ENCODE measurements at regions not wholly inside any gene's neighbourhood (a gene's known extent, or its start where the extent isn't known, plus 50 kb on each side); places are given as distances from the start of the nearest gene placed in this dataset.
A peak's percentile ranks its signal among the peaks of the same experiment; 100 is the strongest.

DNA sequence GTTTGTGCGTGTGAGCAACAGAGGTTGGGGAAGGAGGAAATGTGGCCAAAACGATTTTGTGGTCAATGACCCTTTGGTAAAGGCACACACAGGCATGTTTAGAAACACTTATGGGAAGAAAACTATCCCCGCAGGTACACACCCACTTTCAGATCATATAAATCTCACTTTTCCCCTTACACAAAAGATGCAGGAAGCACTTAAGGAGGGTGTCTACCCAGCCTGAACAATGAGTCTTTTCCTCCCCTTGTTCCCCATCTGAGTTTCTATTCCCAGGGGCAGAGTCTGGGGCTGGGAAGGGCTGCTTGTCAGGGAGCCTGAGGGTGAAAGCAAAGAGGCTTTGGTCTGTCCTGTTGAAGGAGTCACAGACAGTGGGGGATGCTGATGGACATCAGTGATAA is 193.2 kb upstream of the SALL4 start:
- no peak overlapping the region for H3K4me3 Mint-ChIP-seq
- no peaks in the 10 kb centered on the region for H3K9me3 Mint-ChIP-seq
- TF ChIP-seq, protein P1, sequence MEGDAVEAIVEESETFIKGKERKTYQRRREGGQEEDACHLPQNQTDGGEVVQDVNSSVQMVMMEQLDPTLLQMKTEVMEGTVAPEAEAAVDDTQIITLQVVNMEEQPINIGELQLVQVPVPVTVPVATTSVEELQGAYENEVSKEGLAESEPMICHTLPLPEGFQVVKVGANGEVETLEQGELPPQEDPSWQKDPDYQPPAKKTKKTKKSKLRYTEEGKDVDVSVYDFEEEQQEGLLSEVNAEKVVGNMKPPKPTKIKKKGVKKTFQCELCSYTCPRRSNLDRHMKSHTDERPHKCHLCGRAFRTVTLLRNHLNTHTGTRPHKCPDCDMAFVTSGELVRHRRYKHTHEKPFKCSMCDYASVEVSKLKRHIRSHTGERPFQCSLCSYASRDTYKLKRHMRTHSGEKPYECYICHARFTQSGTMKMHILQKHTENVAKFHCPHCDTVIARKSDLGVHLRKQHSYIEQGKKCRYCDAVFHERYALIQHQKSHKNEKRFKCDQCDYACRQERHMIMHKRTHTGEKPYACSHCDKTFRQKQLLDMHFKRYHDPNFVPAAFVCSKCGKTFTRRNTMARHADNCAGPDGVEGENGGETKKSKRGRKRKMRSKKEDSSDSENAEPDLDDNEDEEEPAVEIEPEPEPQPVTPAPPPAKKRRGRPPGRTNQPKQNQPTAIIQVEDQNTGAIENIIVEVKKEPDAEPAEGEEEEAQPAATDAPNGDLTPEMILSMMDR (conservative IDR thresholded peaks at IDR 0.05), result no peak
- no peaks in the 10 kb centered on the region for H3K27me3 Mint-ChIP-seq (ENCODE audit: low read depth)
- no peak for DNase-seq (ENCODE audit: low read depth, low spot score)
- no peaks in the 10 kb centered on the region for H3K36me3 Mint-ChIP-seq (ENCODE audit: low read depth)
- no peak overlapping the region for H3K27ac Mint-ChIP-seq (ENCODE audit: unreplicated experiment)
- H3K4me1 Mint-ChIP-seq, result peaks cover 13% of the 10 kb centered on the region

DNA sequence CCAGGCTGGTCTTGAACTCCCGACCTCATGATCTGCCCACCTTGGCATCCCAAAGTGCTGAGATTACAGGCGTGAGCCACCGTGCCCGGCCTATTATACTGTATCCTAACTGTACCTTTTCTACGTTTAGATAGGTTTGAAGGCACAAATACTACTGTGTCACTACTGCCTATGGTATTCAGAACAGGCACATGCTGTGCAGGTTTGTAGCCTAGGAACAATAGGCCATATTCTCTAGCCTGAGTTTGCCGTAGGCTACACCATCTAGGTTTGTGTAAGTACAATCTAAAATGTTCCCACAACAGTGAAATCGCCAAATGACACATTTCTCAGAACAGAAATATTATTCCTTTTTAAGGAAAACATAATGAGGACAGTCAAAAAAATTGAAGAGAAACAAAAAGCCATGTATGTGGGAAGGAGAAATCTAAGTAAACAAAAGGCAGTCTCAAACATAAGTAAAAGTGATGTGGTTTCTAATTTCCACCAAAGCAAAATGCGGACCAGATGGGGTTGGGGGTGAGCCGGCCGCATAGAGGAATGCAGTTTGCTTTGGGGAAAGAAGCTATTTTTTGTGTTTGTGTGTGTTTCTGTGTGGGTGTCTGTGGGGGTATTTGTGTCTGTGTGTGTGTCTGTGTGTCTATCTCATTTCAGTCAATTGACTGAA is 192.6 kb upstream of the SALL4 start:
- TF ChIP-seq, protein P1 (conservative IDR thresholded peaks at IDR 0.05), result no peak
- DNase-seq (ENCODE audit: low read depth, low spot score), result no peak

DNA sequence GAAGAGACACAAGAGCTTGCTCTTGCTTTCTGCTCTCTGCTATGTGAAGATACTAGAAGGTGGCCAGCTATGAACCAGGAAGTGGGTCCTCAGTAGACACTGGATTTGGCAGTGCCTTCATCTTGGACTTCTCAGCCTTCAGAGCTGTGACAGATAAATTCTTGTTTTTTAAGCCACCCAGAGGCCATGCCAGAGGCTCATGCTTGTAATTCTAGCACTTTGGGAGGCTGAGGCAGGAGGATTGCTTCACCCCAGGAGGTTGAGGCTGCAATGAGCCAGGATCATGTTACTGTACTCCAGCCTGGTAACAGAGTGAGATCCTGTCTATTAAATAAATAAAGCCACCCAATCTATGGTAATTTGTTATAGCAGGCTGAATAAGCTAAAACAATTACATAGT is 185.5 kb upstream of the SALL4 start:
- H3K27ac Mint-ChIP-seq (ENCODE audit: unreplicated experiment), result no peak overlapping the region
- TF ChIP-seq, protein P1 (conservative IDR thresholded peaks at IDR 0.05), result no peak
- H3K4me3 Mint-ChIP-seq, result no peak overlapping the region
- no peaks in the 10 kb centered on the region for H3K27me3 Mint-ChIP-seq (ENCODE audit: low read depth)
- DNase-seq (ENCODE audit: low read depth, low spot score), result no peak
- peaks cover 6% of the 10 kb centered on the region for H3K4me1 Mint-ChIP-seq
- no peaks in the 10 kb centered on the region for H3K36me3 Mint-ChIP-seq (ENCODE audit: low read depth)
- no peaks in the 10 kb centered on the region for H3K9me3 Mint-ChIP-seq

More for the DNA sequence above, 192.6 kb upstream of the SALL4 start:
- Mint-ChIP-seq H3K4me3 (no peak overlapping the region), H3K4me1 (peaks cover 13% of the 10 kb centered on the region), H3K27me3 (ENCODE audit: low read depth) (no peaks in the 10 kb centered on the region), H3K9me3 (no peaks in the 10 kb centered on the region), H3K36me3 (ENCODE audit: low read depth) (no peaks in the 10 kb centered on the region), H3K27ac (ENCODE audit: unreplicated experiment) (peak overlapping the region; percentile 5)

DNA sequence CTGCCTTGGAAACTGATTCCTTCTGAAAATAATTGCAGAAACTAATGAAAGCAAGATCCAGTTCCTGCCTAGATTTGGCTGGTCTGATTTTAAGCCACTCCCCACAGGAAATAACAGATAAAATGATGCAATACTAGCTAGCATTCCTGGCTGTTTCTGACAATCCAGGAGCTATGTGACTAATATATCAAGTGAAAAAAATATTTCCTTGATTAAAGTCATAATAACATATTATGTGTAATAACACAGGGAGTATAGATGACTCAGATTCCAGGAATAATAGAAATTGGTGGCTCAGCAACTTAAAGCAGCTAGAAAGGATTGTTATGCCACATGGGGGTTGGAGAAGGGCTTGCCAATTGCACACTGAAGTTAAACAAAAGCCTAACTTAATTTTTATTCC is 182.7 kb upstream of the SALL4 start:
- TF ChIP-seq, protein P1 (conservative IDR thresholded peaks at IDR 0.05), result no peak
- Mint-ChIP-seq H3K36me3 (ENCODE audit: low read depth) (no peaks in the 10 kb centered on the region), H3K27ac (ENCODE audit: unreplicated experiment) (no peak overlapping the region), H3K27me3 (ENCODE audit: low read depth) (no peaks in the 10 kb centered on the region), H3K9me3 (no peaks in the 10 kb centered on the region), H3K4me3 (no peak overlapping the region), H3K4me1 (peaks cover 6% of the 10 kb centered on the region)
- no peak for DNase-seq (ENCODE audit: low read depth, low spot score)

DNA sequence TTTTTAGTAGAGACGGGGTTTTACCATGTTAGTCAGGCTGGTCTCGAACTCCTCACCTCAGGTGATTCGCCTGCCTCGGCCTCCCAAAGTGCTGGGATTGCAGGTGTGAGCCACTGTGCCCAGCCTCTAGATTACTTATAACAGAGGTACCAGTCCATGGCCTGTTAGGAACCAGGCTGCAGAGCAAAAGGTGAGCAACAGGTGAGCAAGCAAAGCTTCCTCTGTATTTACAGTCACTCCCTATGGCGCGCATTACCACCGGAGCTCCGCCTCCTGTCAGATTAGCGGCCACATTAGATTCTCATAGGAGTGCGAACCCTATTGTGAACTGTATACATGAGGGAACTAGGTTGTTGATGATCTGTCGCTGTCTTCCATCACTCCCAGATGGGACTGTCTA is 178.0 kb upstream of the SALL4 start:
- no peak for DNase-seq (ENCODE audit: low read depth, low spot score)
- H3K36me3 Mint-ChIP-seq (ENCODE audit: low read depth), result peaks cover 5% of the 10 kb centered on the region
- TF ChIP-seq, protein P1 (conservative IDR thresholded peaks at IDR 0.05), result no peak
- H3K4me3 Mint-ChIP-seq, result no peak overlapping the region
- peaks cover 6% of the 10 kb centered on the region for H3K9me3 Mint-ChIP-seq
- H3K27me3 Mint-ChIP-seq (ENCODE audit: low read depth), result no peaks in the 10 kb centered on the region
- H3K27ac Mint-ChIP-seq (ENCODE audit: unreplicated experiment), result no peak overlapping the region
- H3K4me1 Mint-ChIP-seq, result peaks cover 6% of the 10 kb centered on the region

Measured in neural crest cell (in vitro differentiated cells).